K562 (cell line): ENCODE measurements at regions not wholly inside any gene's neighbourhood (a gene's known extent, or its start where the extent isn't known, plus 50 kb on each side); places are given as distances from the start of the nearest gene placed in this dataset.

Experiments
- ATAC-seq: fragments of 200-7000 bp; cut with Tn5 transposase; 3 replicates; pipeline ENCODE4 v1.9.1; 2020; ENCODE audit warnings: moderate library complexity
- BruUV-seq: library from RNA; stranded (reverse); fragments of 400-500 nt; replicated peaks from 2 replicates; lab custom pipeline; 2021; lab: Mats Ljungman, UMichigan
- CTCF ChIA-PET: fragments of 300-600 bp; formaldehyde crosslinking; extraction: SDS; loops from one replicate; lab custom pipeline; 2021; ENCODE audit warnings: low intra/inter-chr PET ratio; lab: Yijun Ruan, JAX
- POLR2A ChIA-PET: fragments of 300-600, 350-650 bp; sonication (Branson Sonifier 250); formaldehyde crosslinking; extraction: SDS; loops from one replicate; lab custom pipeline; 2021; ENCODE audit warnings: antibody characterized with exemption, inconsistent platforms; lab: Yijun Ruan, JAX
- DNase-seq, 4 experiments: peaks; one replicate each; pipeline versions ENCODE4 v3.0.0 to v3.0.0-alpha.2; 2011 to 2018; ENCODE audit warnings: low spot score in 3 of 4, mixed read lengths in 3 of 4; ENCODE audit errors: extremely low read depth in 1 of 4
- FAIRE-seq: peaks from 2 replicates; lab custom pipeline; 2011; peaks lifted over from hg19 to GRCh38; lab: Jason Lieb, UNC
- H2AFZ ChIP-seq: 2 replicates; pipeline ENCODE4 v1.6.0; 2011; ENCODE audit warnings: low read depth, low read length, control low read depth, inconsistent platforms
- H3K27ac ChIP-seq: fragments of 200-600 bp; 3 replicates; pipeline ENCODE4 v1.8.0; 2011; ENCODE audit warnings: low read depth, mild to moderate bottlenecking, control low read depth, inconsistent platforms, low read length, moderate library complexity, mixed read lengths; ENCODE audit errors: extremely low read depth
- H3K27me3 ChIP-seq, 2 experiments: fragments of 300-600 bp in 1 of 2; 2 replicates in 1 of 2; 3 replicates in 1 of 2; pipeline versions ENCODE4 v1.6.0 to v1.8.0; 2011; ENCODE audit warnings: inconsistent platforms in 2 of 2, low read length in 2 of 2, mild to moderate bottlenecking in 1 of 2, mixed read lengths in 1 of 2, moderate library complexity in 1 of 2; ENCODE audit not compliant: control insufficient read depth in 2 of 2, insufficient read depth in 2 of 2
- H3K36me3 ChIP-seq: fragments of 300-600 bp; 3 replicates; pipeline ENCODE4 v1.8.0; 2011; ENCODE audit warnings: mild to moderate bottlenecking, low read length, inconsistent platforms; ENCODE audit not compliant: control insufficient read depth, insufficient read depth
- H3K4me1 ChIP-seq, 2 experiments: fragments of 200-600 bp in 1 of 2; replicated peaks in 1 of 2; 2 replicates in 1 of 2; 3 replicates in 1 of 2; pipeline versions ENCODE4 v1.5.1 to v1.8.0; 2011; ENCODE audit warnings: inconsistent platforms in 2 of 2, low read length in 2 of 2, mild to moderate bottlenecking in 1 of 2, mixed read lengths in 1 of 2, moderate library complexity in 1 of 2; ENCODE audit not compliant: control insufficient read depth in 2 of 2, insufficient read depth in 2 of 2
- H3K4me2 ChIP-seq: 2 replicates; pipeline ENCODE4 v1.6.1; 2011; ENCODE audit warnings: low read length, control low read depth, inconsistent platforms, mixed read lengths; ENCODE audit not compliant: insufficient read depth
- H3K4me3 ChIP-seq: fragments of 200-600 bp; sonication (generic), shearing (Covaris generic); 2 replicates; pipeline ENCODE4 v1.5.1; 2016; ENCODE audit warnings: control low read depth, inconsistent platforms
- H3K79me2 ChIP-seq: fragments of 200-600 bp; 3 replicates; pipeline ENCODE4 v1.8.0; 2011; ENCODE audit warnings: low read length, inconsistent platforms; ENCODE audit not compliant: control insufficient read depth, insufficient read depth
- H3K9ac ChIP-seq, 2 experiments: 2 replicates each; pipeline versions ENCODE4 v1.6.0 to v1.6.1; 2011; ENCODE audit warnings: low read depth in 2 of 2, low read length in 2 of 2, control low read depth in 1 of 2, inconsistent platforms in 1 of 2, mild to moderate bottlenecking in 1 of 2, mixed read lengths in 1 of 2; ENCODE audit not compliant: insufficient read depth in 1 of 2
- H3K9me1 ChIP-seq: one replicate; pipeline ENCODE4 v1.6.0; 2011; ENCODE audit warnings: inconsistent platforms, mild to moderate bottlenecking, low read length, moderate library complexity; ENCODE audit not compliant: control insufficient read depth, insufficient read depth
- H3K9me3 ChIP-seq: replicated peaks from 2 replicates; pipeline ENCODE4 v1.5.1; 2011; ENCODE audit warnings: low read depth, low read length, inconsistent platforms; ENCODE audit not compliant: control insufficient read depth, insufficient read depth
- H4K20me1 ChIP-seq: replicated peaks from 2 replicates; pipeline ENCODE4 v1.6.1; 2011; ENCODE audit warnings: low read length, inconsistent platforms, mixed read lengths; ENCODE audit not compliant: control insufficient read depth, insufficient read depth
- CAMTA2 ChIP-seq: fragments of 250-450 bp; sonication (Bioruptor Pico); conservative IDR thresholded peaks from 2 replicates; pipeline ENCODE4 v1.5.1; 2022
- CREM ChIP-seq: IDR thresholded peaks from 2 replicates; pipeline ENCODE4 v1.6.1; 2014; ENCODE audit warnings: antibody characterized with exemption, low read depth
- DNMT1 ChIP-seq: fragments of 450-650 bp; IDR thresholded peaks from 2 replicates; pipeline ENCODE4 v1.6.1; 2016; ENCODE audit warnings: antibody characterized with exemption, mild to moderate bottlenecking
- HMGN3 ChIP-seq: IDR thresholded peaks from 2 replicates; pipeline ENCODE4 v1.6.1; 2011; ENCODE audit warnings: borderline replicate concordance, low read depth, mild to moderate bottlenecking, mixed read lengths, low read length; ENCODE audit not compliant: insufficient read length; ENCODE audit errors: extremely low read depth
- KLF6 ChIP-seq: fragments of 250-450 bp; sonication (Bioruptor Pico); IDR thresholded peaks from 2 replicates; pipeline ENCODE4 v1.4.0; 2020; ENCODE audit warnings: mild to moderate bottlenecking, moderate library complexity, borderline replicate concordance
- MTA3 ChIP-seq: fragments of 450-650 bp; formaldehyde crosslinking; IDR thresholded peaks from 2 replicates; pipeline ENCODE4 v1.6.1; 2017; ENCODE audit warnings: mild to moderate bottlenecking, borderline replicate concordance
- MYBL2 ChIP-seq, 2 experiments: fragments of 450-650 bp in 1 of 2; sonication (generic) in 1 of 2; formaldehyde crosslinking in 1 of 2; IDR thresholded peaks; 2 replicates each; pipeline versions ENCODE4 v1.6.1 to v1.8.1; 2017 to 2022; ENCODE audit warnings: borderline replicate concordance in 1 of 2, inconsistent platforms in 1 of 2, low read depth in 1 of 2, mild to moderate bottlenecking in 1 of 2, missing genetic modification reagents in 1 of 2, moderate library complexity in 1 of 2
- NR2C1 ChIP-seq, 2 experiments: fragments of 450-650 bp; IDR thresholded peaks; 2 replicates each; pipeline ENCODE4 v1.6.1; 2017; ENCODE audit warnings: mild to moderate bottlenecking in 2 of 2, antibody characterized with exemption in 1 of 2, inconsistent platforms in 1 of 2, missing compliant biosample characterization in 1 of 2, missing genetic modification characterization in 1 of 2
- PHF21A ChIP-seq: fragments of 450-650 bp; IDR thresholded peaks from 2 replicates; pipeline ENCODE4 v1.6.1; 2017; ENCODE audit warnings: low read depth, borderline replicate concordance
- SIN3A ChIP-seq, 2 experiments: fragments of 150-350 bp in 1 of 2; IDR thresholded peaks; 2 replicates each; pipeline ENCODE4 v1.6.1; 2011 to 2016; ENCODE audit warnings: borderline replicate concordance in 2 of 2, low read depth in 2 of 2, low read length in 2 of 2, mild to moderate bottlenecking in 2 of 2, moderate library complexity in 2 of 2; ENCODE audit not compliant: control insufficient read depth in 1 of 2
- STAG1 ChIP-seq: sonication (generic); formaldehyde crosslinking; IDR thresholded peaks from 2 replicates; pipeline ENCODE4 v1.5.0; 2020; ENCODE audit warnings: missing genetic modification reagents, borderline replicate concordance
- WGBS: fragments of 100-300 bp; shearing (Covaris generic); methylation state at CpG from one replicate; pipeline ENCODE4 v1.1.6; 2016; ENCODE audit warnings: low coverage, mixed read lengths; ENCODE audit not compliant: insufficient coverage; ENCODE audit errors: missing lambda C conversion rate; 5-methylcytosine and 5-hydroxymethylcytosine counted together
- in situ Hi-C: fragments of 300-500 bp; cut with MboI; formaldehyde crosslinking; loops from 4 replicates; pipeline ENCODE4 v1.15.0; 2018; ENCODE audit warnings: inconsistent platforms, mixed read lengths
- intact Hi-C: fragments of 100-400 bp; cut with micrococcal nuclease; formaldehyde crosslinking; loops from 2 replicates; pipeline ENCODE4 v1.14.2; 2022
- TF ChIP-seq, protein P1 (sequence below), 2 experiments: fragments of 200-800 bp in 1 of 2; sonication (Bioruptor generic) in 1 of 2; sonication (generic) in 1 of 2; formaldehyde crosslinking in 1 of 2; IDR thresholded peaks in 1 of 2; conservative IDR thresholded peaks in 1 of 2; 2 replicates each; pipeline versions ENCODE4 v1.5.0 to v1.6.1; 2016 to 2020; ENCODE audit warnings: missing compliant biosample characterization in 1 of 2, missing genetic modification characterization in 1 of 2, missing genetic modification reagents in 1 of 2
- TF ChIP-seq, protein P2 (sequence below): fragments of 450-650 bp; formaldehyde crosslinking; IDR thresholded peaks from 2 replicates; pipeline ENCODE4 v1.4.0; 2020; ENCODE audit warnings: mild to moderate bottlenecking, moderate library complexity
- TF ChIP-seq, protein P3 (sequence below), 3 experiments: fragments of 200-800 bp in 1 of 3; fragments of 250-450 bp in 1 of 3; fragments of 450-650 bp in 1 of 3; sonication (Bioruptor Pico) in 1 of 3; sonication (Bioruptor generic) in 1 of 3; formaldehyde crosslinking in 1 of 3; IDR thresholded peaks; 2 replicates each; pipeline versions ENCODE4 v1.6.1 to v1.8.0; 2016 to 2022; ENCODE audit warnings: mild to moderate bottlenecking in 2 of 3, missing genetic modification characterization in 2 of 3, missing compliant biosample characterization in 1 of 3, moderate library complexity in 1 of 3

DNA sequence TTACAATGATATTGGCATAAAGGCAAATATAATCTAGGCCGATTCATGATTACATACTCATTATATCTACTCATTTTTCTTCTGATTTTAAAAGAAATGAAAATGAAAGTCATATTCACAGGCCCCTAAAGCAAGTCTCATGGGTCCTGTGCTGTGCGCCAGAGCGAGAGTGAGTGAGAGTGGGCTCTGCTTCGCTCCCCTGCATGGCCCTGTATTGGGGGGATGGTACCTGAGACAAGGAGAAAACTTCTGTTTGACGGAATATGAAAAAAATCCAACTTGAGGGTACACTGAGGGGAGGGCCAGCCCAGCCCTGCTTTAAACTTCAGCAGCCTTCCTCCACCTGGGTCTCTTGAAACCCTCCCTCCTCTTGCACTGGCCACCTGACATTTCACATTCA, 81.4 kb upstream of the RGPD5 start:
- Histone ChIP-seq H3K4me1 (no peaks in the 10 kb centered on the region), H3K9ac (no peak overlapping the region), H3K4me3 (no peak overlapping the region), H3K79me2 (no peaks in the 10 kb centered on the region), H3K36me3 (no peaks in the 10 kb centered on the region), H3K27ac (no peak overlapping the region), H3K9me1 (no peaks in the 10 kb centered on the region), H3K4me2 (no peak overlapping the region), H2AFZ (no peak overlapping the region), H3K27me3 (peaks cover 0 to 4% of the 10 kb centered on the region in 2 experiments; a peak in 1 of 5 replicates), H4K20me1 (no peaks in the 10 kb centered on the region), H3K9me3 (no peaks in the 10 kb centered on the region)
- no peak for TF ChIP-seq CREM
- TF ChIP-seq KLF6 (CRISPR knock-in tag), result no peak
- no peak for TF ChIP-seq SIN3A (IDR thresholded peaks at IDR 0.05; ENCODE audit: borderline replicate concordance in 2 of 2, control insufficient read depth in 1 of 2, low read depth in 2 of 2, low read length in 2 of 2)
- TF ChIP-seq CAMTA2, result no peak
- no peak for TF ChIP-seq MTA3
- TF ChIP-seq HMGN3, result no peak
- TF ChIP-seq, protein P1, sequence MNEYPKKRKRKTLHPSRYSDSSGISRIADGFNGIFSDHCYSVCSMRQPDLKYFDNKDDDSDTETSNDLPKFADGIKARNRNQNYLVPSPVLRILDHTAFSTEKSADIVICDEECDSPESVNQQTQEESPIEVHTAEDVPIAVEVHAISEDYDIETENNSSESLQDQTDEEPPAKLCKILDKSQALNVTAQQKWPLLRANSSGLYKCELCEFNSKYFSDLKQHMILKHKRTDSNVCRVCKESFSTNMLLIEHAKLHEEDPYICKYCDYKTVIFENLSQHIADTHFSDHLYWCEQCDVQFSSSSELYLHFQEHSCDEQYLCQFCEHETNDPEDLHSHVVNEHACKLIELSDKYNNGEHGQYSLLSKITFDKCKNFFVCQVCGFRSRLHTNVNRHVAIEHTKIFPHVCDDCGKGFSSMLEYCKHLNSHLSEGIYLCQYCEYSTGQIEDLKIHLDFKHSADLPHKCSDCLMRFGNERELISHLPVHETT (CRISPR knock-in tag; conservative IDR thresholded peaks at IDR 0.05 in 1 of 2, IDR thresholded peaks at IDR 0.05 in 1 of 2), result no peak
- TF ChIP-seq STAG1, result no peak
- TF ChIP-seq NR2C1 (IDR thresholded peaks at IDR 0.05), result no peak
- no peak for TF ChIP-seq NR2C1 (tag; IDR thresholded peaks at IDR 0.05)
- TF ChIP-seq, protein P2, sequence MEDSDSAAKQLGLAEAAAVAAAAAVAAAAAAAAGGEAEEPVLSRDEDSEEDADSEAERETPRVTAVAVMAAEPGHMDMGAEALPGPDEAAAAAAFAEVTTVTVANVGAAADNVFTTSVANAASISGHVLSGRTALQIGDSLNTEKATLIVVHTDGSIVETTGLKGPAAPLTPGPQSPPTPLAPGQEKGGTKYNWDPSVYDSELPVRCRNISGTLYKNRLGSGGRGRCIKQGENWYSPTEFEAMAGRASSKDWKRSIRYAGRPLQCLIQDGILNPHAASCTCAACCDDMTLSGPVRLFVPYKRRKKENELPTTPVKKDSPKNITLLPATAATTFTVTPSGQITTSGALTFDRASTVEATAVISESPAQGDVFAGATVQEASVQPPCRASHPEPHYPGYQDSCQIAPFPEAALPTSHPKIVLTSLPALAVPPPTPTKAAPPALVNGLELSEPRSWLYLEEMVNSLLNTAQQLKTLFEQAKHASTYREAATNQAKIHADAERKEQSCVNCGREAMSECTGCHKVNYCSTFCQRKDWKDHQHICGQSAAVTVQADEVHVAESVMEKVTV (CRISPR knock-in tag), result no peak
- no peak for TF ChIP-seq DNMT1
- TF ChIP-seq PHF21A, result no peak
- TF ChIP-seq, protein P3, sequence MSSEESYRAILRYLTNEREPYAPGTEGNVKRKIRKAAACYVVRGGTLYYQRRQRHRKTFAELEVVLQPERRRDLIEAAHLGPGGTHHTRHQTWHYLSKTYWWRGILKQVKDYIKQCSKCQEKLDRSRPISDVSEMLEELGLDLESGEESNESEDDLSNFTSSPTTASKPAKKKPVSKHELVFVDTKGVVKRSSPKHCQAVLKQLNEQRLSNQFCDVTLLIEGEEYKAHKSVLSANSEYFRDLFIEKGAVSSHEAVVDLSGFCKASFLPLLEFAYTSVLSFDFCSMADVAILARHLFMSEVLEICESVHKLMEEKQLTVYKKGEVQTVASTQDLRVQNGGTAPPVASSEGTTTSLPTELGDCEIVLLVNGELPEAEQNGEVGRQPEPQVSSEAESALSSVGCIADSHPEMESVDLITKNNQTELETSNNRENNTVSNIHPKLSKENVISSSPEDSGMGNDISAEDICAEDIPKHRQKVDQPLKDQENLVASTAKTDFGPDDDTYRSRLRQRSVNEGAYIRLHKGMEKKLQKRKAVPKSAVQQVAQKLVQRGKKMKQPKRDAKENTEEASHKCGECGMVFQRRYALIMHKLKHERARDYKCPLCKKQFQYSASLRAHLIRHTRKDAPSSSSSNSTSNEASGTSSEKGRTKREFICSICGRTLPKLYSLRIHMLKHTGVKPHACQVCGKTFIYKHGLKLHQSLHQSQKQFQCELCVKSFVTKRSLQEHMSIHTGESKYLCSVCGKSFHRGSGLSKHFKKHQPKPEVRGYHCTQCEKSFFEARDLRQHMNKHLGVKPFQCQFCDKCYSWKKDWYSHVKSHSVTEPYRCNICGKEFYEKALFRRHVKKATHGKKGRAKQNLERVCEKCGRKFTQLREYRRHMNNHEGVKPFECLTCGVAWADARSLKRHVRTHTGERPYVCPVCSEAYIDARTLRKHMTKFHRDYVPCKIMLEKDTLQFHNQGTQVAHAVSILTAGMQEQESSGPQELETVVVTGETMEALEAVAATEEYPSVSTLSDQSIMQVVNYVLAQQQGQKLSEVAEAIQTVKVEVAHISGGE (CRISPR knock-in tag; IDR thresholded peaks at IDR 0.05), result no peak
- TF ChIP-seq MYBL2 (IDR thresholded peaks at IDR 0.05; ENCODE audit: low read depth), result no peak
- TF ChIP-seq MYBL2 (CRISPR knock-in tag; IDR thresholded peaks at IDR 0.05; ENCODE audit: borderline replicate concordance), result no peak
- intact Hi-C loops (no loop called here), in situ Hi-C loops (no loop called here)
- ATAC-seq (no peak), DNase-seq (no peak), FAIRE-seq (no peak)
- 0% methylated on average over 5 of the region's 5 CpGs for WGBS
- ChIA-PET CTCF (no interaction called here), POLR2A (no interaction called here)
- BruUV-seq, result no TSS peak
